OCI-LY1 (cell line): ENCODE measurements at regions not wholly inside any gene's neighbourhood (a gene's known extent, or its start where the extent isn't known, plus 50 kb on each side); places are given as distances from the start of the nearest gene placed in this dataset.

Experiments
- CTCF ChIP-seq: fragments of 200-600 bp; sonication (generic), shearing (Covaris generic); IDR thresholded peaks from 2 replicates; pipeline ENCODE4 v1.5.1; 2017; ENCODE audit warnings: mild to moderate bottlenecking, antibody characterized with exemption, low read length, moderate library complexity, mixed read lengths
- EZH2 ChIP-seq: fragments of 200-600 bp; sonication (generic), shearing (Covaris generic); IDR thresholded peaks from 2 replicates; pipeline ENCODE4 v1.8.0; 2017; ENCODE audit warnings: borderline replicate concordance, mixed run types, mild to moderate bottlenecking, antibody characterized with exemption, low read length, moderate library complexity, mixed read lengths

DNA sequence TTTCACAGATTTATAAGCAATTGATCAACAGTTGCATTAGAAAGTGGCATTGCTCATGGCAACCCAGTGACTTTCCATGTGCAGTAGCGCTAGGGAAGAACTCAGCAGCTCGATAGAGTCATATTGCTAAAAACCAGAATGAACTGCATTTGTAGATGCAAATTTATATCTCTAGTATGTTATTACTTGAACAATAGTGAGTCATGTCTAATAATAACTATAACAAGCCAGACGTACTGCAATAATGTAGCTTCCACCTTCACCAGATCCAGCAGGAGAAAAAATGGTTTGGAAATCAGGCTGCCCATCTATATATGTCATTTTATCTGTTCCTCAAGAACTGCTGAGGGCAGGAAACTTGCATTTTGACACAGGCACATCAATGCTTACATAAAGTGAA, 66.5 kb upstream of the FIGN start:
- TF ChIP-seq CTCF, result no peak
- TF ChIP-seq EZH2, result no peak
